Astrocyte (in vitro differentiated cells and primary cell): ENCODE measurements at regions not wholly inside any gene's neighbourhood (a gene's known extent, or its start where the extent isn't known, plus 50 kb on each side); places are given as distances from the start of the nearest gene placed in this dataset.

Source experiments
- DNase-seq: peaks from one replicate; pipeline ENCODE4 v3.0.0-alpha.2; 2010; ENCODE audit warnings: low read depth
- FAIRE-seq: peaks from 2 replicates; lab custom pipeline; 2011; peaks lifted over from hg19 to GRCh38; lab: Jason Lieb, UNC
- H2AFZ ChIP-seq: 2 replicates; pipeline ENCODE4 v1.6.0; 2012; ENCODE audit warnings: low read depth, low read length, inconsistent platforms
- H3K27ac ChIP-seq: 2 replicates; pipeline ENCODE4 v1.5.1; 2011; ENCODE audit warnings: low read depth, low read length, inconsistent platforms
- H3K27me3 ChIP-seq: 2 replicates; pipeline ENCODE4 v1.6.0; 2011; ENCODE audit warnings: low read length, inconsistent platforms; ENCODE audit not compliant: insufficient read depth
- H3K36me3 ChIP-seq: 2 replicates; pipeline ENCODE4 v1.5.1; 2011; ENCODE audit warnings: low read length, inconsistent platforms; ENCODE audit not compliant: insufficient read depth
- H3K4me1 ChIP-seq: 2 replicates; pipeline ENCODE4 v1.5.1; 2011; ENCODE audit warnings: low read length, inconsistent platforms; ENCODE audit not compliant: insufficient read depth
- H3K4me2 ChIP-seq: 2 replicates; pipeline ENCODE4 v1.6.0; 2012; ENCODE audit warnings: low read length, inconsistent platforms
- H3K4me3 ChIP-seq: 2 replicates; pipeline ENCODE4 v1.5.1; 2011; ENCODE audit warnings: low read depth, mild to moderate bottlenecking, low read length, inconsistent platforms; ENCODE audit not compliant: insufficient read depth
- H3K79me2 ChIP-seq: 2 replicates; pipeline ENCODE4 v1.6.0; 2012; ENCODE audit warnings: mild to moderate bottlenecking, low read length, inconsistent platforms; ENCODE audit not compliant: insufficient read depth
- H3K9ac ChIP-seq: 2 replicates; pipeline ENCODE4 v1.6.0; 2012; ENCODE audit warnings: mild to moderate bottlenecking, low read length, inconsistent platforms
- H3K9me3 ChIP-seq: 2 replicates; pipeline ENCODE4 v1.5.1; 2012; ENCODE audit warnings: low read depth, mild to moderate bottlenecking, low read length, inconsistent platforms; ENCODE audit not compliant: insufficient read depth
- H4K20me1 ChIP-seq: 2 replicates; pipeline ENCODE4 v1.6.0; 2012; ENCODE audit warnings: low read length, inconsistent platforms; ENCODE audit not compliant: insufficient read depth
- H3K27ac Mint-ChIP-seq: one replicate; pipeline ENCODE4 v1.8.0; 2021; ENCODE audit warnings: mild to moderate bottlenecking, mixed read lengths; ENCODE audit not compliant: unreplicated experiment
- H3K27me3 Mint-ChIP-seq: one replicate; pipeline ENCODE4 v1.8.0; 2021; ENCODE audit warnings: low read depth, mixed read lengths; ENCODE audit not compliant: unreplicated experiment
- H3K36me3 Mint-ChIP-seq: one replicate; pipeline ENCODE4 v1.8.0; 2021; ENCODE audit warnings: low read depth, mixed read lengths; ENCODE audit not compliant: unreplicated experiment
- H3K4me1 Mint-ChIP-seq: one replicate; pipeline ENCODE4 v1.8.0; 2021; ENCODE audit warnings: low read depth, mixed read lengths; ENCODE audit not compliant: unreplicated experiment
- H3K4me3 Mint-ChIP-seq: one replicate; pipeline ENCODE4 v1.8.0; 2021; ENCODE audit warnings: mild to moderate bottlenecking, moderate library complexity, mixed read lengths; ENCODE audit not compliant: unreplicated experiment
- H3K9me3 Mint-ChIP-seq: one replicate; pipeline ENCODE4 v1.8.0; 2021; ENCODE audit warnings: mild to moderate bottlenecking, mixed read lengths; ENCODE audit not compliant: unreplicated experiment
- EZH2 ChIP-seq: IDR thresholded peaks from 2 replicates; pipeline ENCODE4 v1.6.1; 2012; ENCODE audit warnings: mild to moderate bottlenecking, low read length, inconsistent platforms; ENCODE audit not compliant: insufficient read depth
- TF ChIP-seq, protein P1 (sequence below): IDR thresholded peaks from 2 replicates; pipeline ENCODE4 v1.5.1; 2011; ENCODE audit warnings: low read depth, mild to moderate bottlenecking, inconsistent platforms, low read length, moderate library complexity; ENCODE audit not compliant: insufficient read depth

GRCh38 chr1:60662486-60663044 is 419.8 kb upstream of the NFIA start:
- Histone ChIP-seq H4K20me1 (no peaks in the 10 kb centered on the region), H2AFZ (no peak overlapping the region), H3K4me1 (no peaks in the 10 kb centered on the region), H3K79me2 (no peaks in the 10 kb centered on the region), H3K4me2 (no peak overlapping the region), H3K27ac (no peak overlapping the region), H3K4me3 (no peak overlapping the region), H3K9me3 (no peaks in the 10 kb centered on the region), H3K27me3 (no peaks in the 10 kb centered on the region), H3K36me3 (no peaks in the 10 kb centered on the region), H3K9ac (no peak overlapping the region)
- DNase-seq, result no peak
- FAIRE-seq, result no peak
- H3K27me3 Mint-ChIP-seq, result no peaks in the 10 kb centered on the region
- H3K4me3 Mint-ChIP-seq, result no peak overlapping the region
- no peaks in the 10 kb centered on the region for H3K4me1 Mint-ChIP-seq
- no peaks in the 10 kb centered on the region for H3K36me3 Mint-ChIP-seq
- no peak overlapping the region for H3K27ac Mint-ChIP-seq
- TF ChIP-seq EZH2, result no peak
- TF ChIP-seq, protein P1, sequence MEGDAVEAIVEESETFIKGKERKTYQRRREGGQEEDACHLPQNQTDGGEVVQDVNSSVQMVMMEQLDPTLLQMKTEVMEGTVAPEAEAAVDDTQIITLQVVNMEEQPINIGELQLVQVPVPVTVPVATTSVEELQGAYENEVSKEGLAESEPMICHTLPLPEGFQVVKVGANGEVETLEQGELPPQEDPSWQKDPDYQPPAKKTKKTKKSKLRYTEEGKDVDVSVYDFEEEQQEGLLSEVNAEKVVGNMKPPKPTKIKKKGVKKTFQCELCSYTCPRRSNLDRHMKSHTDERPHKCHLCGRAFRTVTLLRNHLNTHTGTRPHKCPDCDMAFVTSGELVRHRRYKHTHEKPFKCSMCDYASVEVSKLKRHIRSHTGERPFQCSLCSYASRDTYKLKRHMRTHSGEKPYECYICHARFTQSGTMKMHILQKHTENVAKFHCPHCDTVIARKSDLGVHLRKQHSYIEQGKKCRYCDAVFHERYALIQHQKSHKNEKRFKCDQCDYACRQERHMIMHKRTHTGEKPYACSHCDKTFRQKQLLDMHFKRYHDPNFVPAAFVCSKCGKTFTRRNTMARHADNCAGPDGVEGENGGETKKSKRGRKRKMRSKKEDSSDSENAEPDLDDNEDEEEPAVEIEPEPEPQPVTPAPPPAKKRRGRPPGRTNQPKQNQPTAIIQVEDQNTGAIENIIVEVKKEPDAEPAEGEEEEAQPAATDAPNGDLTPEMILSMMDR, result no peak
- no peaks in the 10 kb centered on the region for H3K9me3 Mint-ChIP-seq

- H3K27me3 Mint-ChIP-seq, result no peaks in the 10 kb centered on the region
- H3K9ac ChIP-seq, result no peak overlapping the region
Measured at GRCh38 chr1:60657926-60658325, 424.4 kb upstream of the NFIA start.

More at GRCh38 chr1:60657926-60658325, 424.4 kb upstream of the NFIA start:
- Histone ChIP-seq H3K4me1 (no peaks in the 10 kb centered on the region), H3K36me3 (no peaks in the 10 kb centered on the region), H4K20me1 (no peaks in the 10 kb centered on the region), H3K27ac (no peak overlapping the region), H3K27me3 (no peaks in the 10 kb centered on the region), H2AFZ (no peak overlapping the region), H3K79me2 (no peaks in the 10 kb centered on the region), H3K9me3 (no peaks in the 10 kb centered on the region), H3K4me2 (no peak overlapping the region), H3K4me3 (no peak overlapping the region)
- DNase-seq (no peak), FAIRE-seq (no peak)
- H3K27ac Mint-ChIP-seq, result no peak overlapping the region
- TF ChIP-seq, protein P1, result no peak
- no peak for TF ChIP-seq EZH2
- no peaks in the 10 kb centered on the region for H3K4me1 Mint-ChIP-seq
- no peak overlapping the region for H3K4me3 Mint-ChIP-seq
- H3K36me3 Mint-ChIP-seq, result no peaks in the 10 kb centered on the region
- H3K9me3 Mint-ChIP-seq, result no peaks in the 10 kb centered on the region
